ENCODE measurements at regions not wholly inside any gene's neighbourhood (a gene's known extent, or its start where the extent isn't known, plus 50 kb on each side); places are given as distances from the start of the nearest gene placed in this dataset.

GRCh38 chr11:15728207-15728606, 613.5 kb downstream of the INSC start:
- H3K9me3 ChIP-seq (ENCODE audit: control insufficient read depth, low read length), result no peaks in the 10 kb centered on the region
- H3K4me1 ChIP-seq (ENCODE audit: control insufficient read depth, insufficient read depth, low read length), result peaks cover 5% of the 10 kb centered on the region
- H3K27ac ChIP-seq (ENCODE audit: insufficient read depth, low read depth, low read length, poor library complexity, severe bottlenecking), result no peak overlapping the region
- WGBS, 2 experiments, result 96 to 100% methylated on average over 1 of the region's 1 CpG
- H3K27me3 ChIP-seq (ENCODE audit: control insufficient read depth, insufficient read depth, low read length, poor library complexity, severe bottlenecking), result no peaks in the 10 kb centered on the region
- H3K4me3 ChIP-seq (ENCODE audit: insufficient read depth, low read depth, low read length), result no peak overlapping the region
- no peaks in the 10 kb centered on the region for H3K36me3 ChIP-seq (ENCODE audit: control insufficient read depth, insufficient read depth, low read length)

GRCh38 chr11:15730263-15730994, 615.7 kb downstream of the INSC start:
- H3K27ac ChIP-seq (ENCODE audit: insufficient read depth, low read depth, low read length, poor library complexity, severe bottlenecking), result no peak overlapping the region
- no peaks in the 10 kb centered on the region for H3K36me3 ChIP-seq (ENCODE audit: control insufficient read depth, insufficient read depth, low read length)
- 58 to 63% methylated on average over 6 of the region's 6 CpGs for WGBS, 2 experiments
- no peaks in the 10 kb centered on the region for H3K9me3 ChIP-seq (ENCODE audit: control insufficient read depth, low read length)
- H3K4me3 ChIP-seq (ENCODE audit: insufficient read depth, low read depth, low read length), result no peak overlapping the region
- H3K4me1 ChIP-seq (ENCODE audit: control insufficient read depth, insufficient read depth, low read length), result peaks cover 5% of the 10 kb centered on the region
- no peaks in the 10 kb centered on the region for H3K27me3 ChIP-seq (ENCODE audit: control insufficient read depth, insufficient read depth, low read length, poor library complexity, severe bottlenecking)

GRCh38 chr11:15730995-15731385, 616.3 kb downstream of the INSC start:
- no peaks in the 10 kb centered on the region for H3K36me3 ChIP-seq (ENCODE audit: control insufficient read depth, insufficient read depth, low read length)
- no peak overlapping the region for H3K4me3 ChIP-seq (ENCODE audit: insufficient read depth, low read depth, low read length)
- H3K27ac ChIP-seq (ENCODE audit: insufficient read depth, low read depth, low read length, poor library complexity, severe bottlenecking), result no peak overlapping the region
- 82 to 84% methylated on average over 4 of the region's 4 CpGs for whole genome bisulfite sequencing, 2 experiments
- H3K27me3 ChIP-seq (ENCODE audit: control insufficient read depth, insufficient read depth, low read length, poor library complexity, severe bottlenecking), result no peaks in the 10 kb centered on the region
- H3K4me1 ChIP-seq (ENCODE audit: control insufficient read depth, insufficient read depth, low read length), result peaks cover 5% of the 10 kb centered on the region
- H3K9me3 ChIP-seq (ENCODE audit: control insufficient read depth, low read length), result no peaks in the 10 kb centered on the region

GRCh38 chr11:15735706-15736105, 620.6 kb downstream of the SOX6 start:
- Histone ChIP-seq H3K27ac (ENCODE audit: insufficient read depth, low read depth, low read length, poor library complexity, severe bottlenecking) (no peak overlapping the region), H3K36me3 (ENCODE audit: control insufficient read depth, insufficient read depth, low read length) (no peaks in the 10 kb centered on the region), H3K4me1 (ENCODE audit: control insufficient read depth, insufficient read depth, low read length) (no peaks in the 10 kb centered on the region), H3K4me3 (ENCODE audit: insufficient read depth, low read depth, low read length) (no peak overlapping the region), H3K9me3 (ENCODE audit: control insufficient read depth, low read length) (no peaks in the 10 kb centered on the region), H3K27me3 (ENCODE audit: control insufficient read depth, insufficient read depth, low read length, poor library complexity, severe bottlenecking) (no peaks in the 10 kb centered on the region)
- WGBS, 2 experiments, result 92% methylated on average over 4 of the region's 4 CpGs

GRCh38 chr11:15737320-15737719, 619.0 kb downstream of the SOX6 start:
- Histone ChIP-seq H3K4me1 (ENCODE audit: control insufficient read depth, insufficient read depth, low read length) (no peaks in the 10 kb centered on the region), H3K4me3 (ENCODE audit: insufficient read depth, low read depth, low read length) (no peak overlapping the region), H3K9me3 (ENCODE audit: control insufficient read depth, low read length) (no peaks in the 10 kb centered on the region), H3K27me3 (ENCODE audit: control insufficient read depth, insufficient read depth, low read length, poor library complexity, severe bottlenecking) (no peaks in the 10 kb centered on the region), H3K36me3 (ENCODE audit: control insufficient read depth, insufficient read depth, low read length) (no peaks in the 10 kb centered on the region), H3K27ac (ENCODE audit: insufficient read depth, low read depth, low read length, poor library complexity, severe bottlenecking) (no peak overlapping the region)

GRCh38 chr11:15738931-15739330, 617.4 kb downstream of the SOX6 start:
- no peak overlapping the region for H3K27ac ChIP-seq (ENCODE audit: insufficient read depth, low read depth, low read length, poor library complexity, severe bottlenecking)
- H3K27me3 ChIP-seq (ENCODE audit: control insufficient read depth, insufficient read depth, low read length, poor library complexity, severe bottlenecking), result no peaks in the 10 kb centered on the region
- no peak overlapping the region for H3K4me3 ChIP-seq (ENCODE audit: insufficient read depth, low read depth, low read length)
- peaks cover 7% of the 10 kb centered on the region for H3K4me1 ChIP-seq (ENCODE audit: control insufficient read depth, insufficient read depth, low read length)
- no peaks in the 10 kb centered on the region for H3K9me3 ChIP-seq (ENCODE audit: control insufficient read depth, low read length)
- H3K36me3 ChIP-seq (ENCODE audit: control insufficient read depth, insufficient read depth, low read length), result no peaks in the 10 kb centered on the region
- WGBS, 2 experiments, result 93 to 95% methylated on average over 5 of the region's 5 CpGs

- Histone ChIP-seq H3K27ac (ENCODE audit: insufficient read depth, low read depth, low read length, poor library complexity, severe bottlenecking) (no peak overlapping the region), H3K27me3 (ENCODE audit: control insufficient read depth, insufficient read depth, low read length, poor library complexity, severe bottlenecking) (no peaks in the 10 kb centered on the region), H3K9me3 (ENCODE audit: control insufficient read depth, low read length) (no peaks in the 10 kb centered on the region), H3K36me3 (ENCODE audit: control insufficient read depth, insufficient read depth, low read length) (no peaks in the 10 kb centered on the region), H3K4me1 (ENCODE audit: control insufficient read depth, insufficient read depth, low read length) (peaks cover 7% of the 10 kb centered on the region), H3K4me3 (ENCODE audit: insufficient read depth, low read depth, low read length) (no peak overlapping the region)
- 91 to 92% methylated on average over 7 of the region's 7 CpGs for WGBS, 2 experiments
These were observed 613.5 kb downstream of the SOX6 start for GRCh38 chr11:15742626-15743519.

- 80 to 98% methylated on average over 2 to 3 of the region's 3 CpGs for WGBS, 2 experiments
- no peak overlapping the region for H3K4me3 ChIP-seq (ENCODE audit: insufficient read depth, low read depth, low read length)
- no peak overlapping the region for H3K27ac ChIP-seq (ENCODE audit: insufficient read depth, low read depth, low read length, poor library complexity, severe bottlenecking)
- H3K27me3 ChIP-seq (ENCODE audit: control insufficient read depth, insufficient read depth, low read length, poor library complexity, severe bottlenecking), result no peaks in the 10 kb centered on the region
- peaks cover 7% of the 10 kb centered on the region for H3K4me1 ChIP-seq (ENCODE audit: control insufficient read depth, insufficient read depth, low read length)
- H3K36me3 ChIP-seq (ENCODE audit: control insufficient read depth, insufficient read depth, low read length), result no peaks in the 10 kb centered on the region
- H3K9me3 ChIP-seq (ENCODE audit: control insufficient read depth, low read length), result no peaks in the 10 kb centered on the region
These were observed 611.7 kb downstream of the SOX6 start for GRCh38 chr11:15744693-15745092.

DNA sequence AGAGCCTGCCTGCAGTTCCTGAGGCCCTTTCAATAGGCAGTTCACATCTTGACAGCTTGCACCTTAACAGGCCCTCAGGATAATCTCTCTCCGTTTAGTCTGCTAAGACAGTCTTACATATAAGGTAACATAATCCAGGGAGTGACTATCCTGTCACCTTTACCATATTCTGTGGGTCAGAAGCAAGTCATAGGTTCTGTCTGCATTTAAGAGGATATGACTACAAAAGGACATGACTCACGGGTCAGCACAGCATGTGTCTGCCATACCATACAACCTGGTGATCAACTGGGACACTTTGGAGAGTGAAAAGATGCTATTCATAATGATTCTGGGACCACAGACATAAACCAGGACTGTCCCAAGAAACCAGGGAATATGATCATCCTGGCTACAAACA, 611.1 kb downstream of the SOX6 start:
- 85 to 91% methylated on average over 2 of the region's 2 CpGs for WGBS, 2 experiments
- H3K27me3 ChIP-seq (ENCODE audit: control insufficient read depth, insufficient read depth, low read length, poor library complexity, severe bottlenecking), result no peaks in the 10 kb centered on the region
- H3K36me3 ChIP-seq (ENCODE audit: control insufficient read depth, insufficient read depth, low read length), result no peaks in the 10 kb centered on the region
- peaks cover 7% of the 10 kb centered on the region for H3K4me1 ChIP-seq (ENCODE audit: control insufficient read depth, insufficient read depth, low read length)
- no peak overlapping the region for H3K4me3 ChIP-seq (ENCODE audit: insufficient read depth, low read depth, low read length)
- H3K27ac ChIP-seq (ENCODE audit: insufficient read depth, low read depth, low read length, poor library complexity, severe bottlenecking), result no peak overlapping the region
- H3K9me3 ChIP-seq (ENCODE audit: control insufficient read depth, low read length), result no peaks in the 10 kb centered on the region

GRCh38 chr11:15747671-15748070, 608.7 kb downstream of the SOX6 start:
- WGBS, 2 experiments, result 95 to 98% methylated on average over 2 of the region's 2 CpGs
- no peak overlapping the region for H3K27ac ChIP-seq (ENCODE audit: insufficient read depth, low read depth, low read length, poor library complexity, severe bottlenecking)
- H3K9me3 ChIP-seq (ENCODE audit: control insufficient read depth, low read length), result no peaks in the 10 kb centered on the region
- H3K36me3 ChIP-seq (ENCODE audit: control insufficient read depth, insufficient read depth, low read length), result no peaks in the 10 kb centered on the region
- H3K4me3 ChIP-seq (ENCODE audit: insufficient read depth, low read depth, low read length), result no peak overlapping the region
- peaks cover 7% of the 10 kb centered on the region for H3K4me1 ChIP-seq (ENCODE audit: control insufficient read depth, insufficient read depth, low read length)
- no peaks in the 10 kb centered on the region for H3K27me3 ChIP-seq (ENCODE audit: control insufficient read depth, insufficient read depth, low read length, poor library complexity, severe bottlenecking)

All from ectodermal cell (in vitro differentiated cells).